Smooth muscle cell (in vitro differentiated cells): ENCODE measurements at regions not wholly inside any gene's neighbourhood (a gene's known extent, or its start where the extent isn't known, plus 50 kb on each side); places are given as distances from the start of the nearest gene placed in this dataset.

ENCODE experiments used
- DNase-seq: peaks from one replicate; lab custom pipeline; 2025; ENCODE audit not compliant: unreplicated experiment; lab: John Stamatoyannopoulos, UW
- H2AFZ ChIP-seq: fragments of 200-600 bp; sonication (generic); 2 replicates; pipeline ENCODE4 v1.6.0; 2016; ENCODE audit warnings: antibody characterized with exemption, low read depth, mild to moderate bottlenecking
- H3F3A ChIP-seq: fragments of 200-600 bp; sonication (generic); 2 replicates; pipeline ENCODE4 v1.6.0; 2017; ENCODE audit warnings: antibody characterized with exemption, low read depth
- H3K27ac ChIP-seq: fragments of 200-600 bp; sonication (generic); 2 replicates; pipeline ENCODE4 v1.5.1; 2016; ENCODE audit warnings: low read depth, mild to moderate bottlenecking
- H3K27me3 ChIP-seq: fragments of 200-600 bp; sonication (generic); 2 replicates; pipeline ENCODE4 v1.6.1; 2016; ENCODE audit warnings: low read depth, mild to moderate bottlenecking
- H3K36me3 ChIP-seq: fragments of 200-600 bp; sonication (generic); 2 replicates; pipeline ENCODE4 v1.5.1; 2016; ENCODE audit warnings: low read depth
- H3K4me1 ChIP-seq: fragments of 200-600 bp; sonication (generic); 2 replicates; pipeline ENCODE4 v1.5.1; 2016; ENCODE audit warnings: low read depth
- H3K4me2 ChIP-seq: fragments of 200-600 bp; sonication (generic); 2 replicates; pipeline ENCODE4 v1.6.0; 2016; ENCODE audit warnings: mild to moderate bottlenecking
- H3K4me3 ChIP-seq: fragments of 200-600 bp; sonication (generic); 2 replicates; pipeline ENCODE4 v1.5.1; 2016; ENCODE audit warnings: mild to moderate bottlenecking
- H3K79me2 ChIP-seq: fragments of 200-600 bp; sonication (generic); 2 replicates; pipeline ENCODE4 v1.6.0; 2016; ENCODE audit warnings: low read depth, mild to moderate bottlenecking
- H3K9ac ChIP-seq: fragments of 200-600 bp; sonication (generic); 2 replicates; pipeline ENCODE4 v1.6.0; 2016; ENCODE audit warnings: low read depth
- H3K9me3 ChIP-seq: fragments of 200-600 bp; sonication (generic); replicated peaks from 2 replicates; pipeline ENCODE4 v1.5.1; 2016; ENCODE audit warnings: low read depth
- H4K20me1 ChIP-seq: fragments of 200-600 bp; sonication (generic); 2 replicates; pipeline ENCODE4 v1.6.0; 2016; ENCODE audit warnings: low read depth
- CTCF ChIP-seq: fragments of 200-600 bp; sonication (generic); IDR thresholded peaks from 2 replicates; pipeline ENCODE4 v1.5.1; 2017; ENCODE audit warnings: borderline replicate concordance, mild to moderate bottlenecking, antibody characterized with exemption; ENCODE audit not compliant: insufficient read depth, poor library complexity, severe bottlenecking
- WGBS: methylation state at CpG from one replicate; pipeline ENCODE4 v1.1.7; 2016; ENCODE audit warnings: low lambda C conversion rate; 5-methylcytosine and 5-hydroxymethylcytosine counted together

- no peak for TF ChIP-seq CTCF
- Histone ChIP-seq H3K27ac (no peak overlapping the region), H3F3A (no peaks in the 10 kb centered on the region), H3K4me1 (no peaks in the 10 kb centered on the region), H3K4me3 (no peak overlapping the region), H3K27me3 (peaks cover 18% of the 10 kb centered on the region), H2AFZ (no peak overlapping the region), H3K4me2 (no peak overlapping the region), H3K36me3 (no peaks in the 10 kb centered on the region), H3K79me2 (no peaks in the 10 kb centered on the region), H4K20me1 (no peaks in the 10 kb centered on the region), H3K9ac (no peak overlapping the region), H3K9me3 (no peaks in the 10 kb centered on the region)
- WGBS = 84% methylated on average over 1 of the region's 1 CpG
- no peak for DNase-seq
Measured at GRCh38 chr9:90137801-90138200, 504.8 kb downstream of the DIRAS2 start.

GRCh38 chr9:90140131-90140818, 502.3 kb downstream of the DIRAS2 start:
- 81% methylated on average over 7 of the region's 7 CpGs for WGBS
- Histone ChIP-seq H3K9ac (no peak overlapping the region), H3K4me1 (no peaks in the 10 kb centered on the region), H3K79me2 (no peaks in the 10 kb centered on the region), H3K4me3 (no peak overlapping the region), H3K27me3 (peaks cover 4% of the 10 kb centered on the region), H3F3A (no peaks in the 10 kb centered on the region), H3K4me2 (no peak overlapping the region), H3K9me3 (no peaks in the 10 kb centered on the region), H3K36me3 (no peaks in the 10 kb centered on the region), H2AFZ (no peak overlapping the region), H3K27ac (no peak overlapping the region), H4K20me1 (no peaks in the 10 kb centered on the region)
- no peak for TF ChIP-seq CTCF
- DNase-seq = no peak

- 41% methylated on average over 5 of the region's 5 CpGs for WGBS
- Histone ChIP-seq H2AFZ (no peak overlapping the region), H3K9me3 (no peaks in the 10 kb centered on the region), H3K27me3 (no peaks in the 10 kb centered on the region), H3K27ac (no peak overlapping the region), H4K20me1 (no peaks in the 10 kb centered on the region), H3K4me3 (no peak overlapping the region), H3K79me2 (no peaks in the 10 kb centered on the region), H3K4me2 (no peak overlapping the region), H3K4me1 (no peaks in the 10 kb centered on the region), H3K9ac (no peak overlapping the region), H3K36me3 (no peaks in the 10 kb centered on the region), H3F3A (no peaks in the 10 kb centered on the region)
- no peak for DNase-seq
- peak; percentile 60 for TF ChIP-seq CTCF
Measured at GRCh38 chr9:90141723-90142122, 500.9 kb downstream of the DIRAS2 start.

- H3K79me2 ChIP-seq = no peaks in the 10 kb centered on the region
- H3K9ac ChIP-seq = no peak overlapping the region
- peaks cover 2% of the 10 kb centered on the region for H3K9me3 ChIP-seq
- peak; percentile 70 for TF ChIP-seq CTCF
- no peak overlapping the region for H3K4me2 ChIP-seq
- H3K4me3 ChIP-seq = no peak overlapping the region
- no peak overlapping the region for H3K27ac ChIP-seq
- H3K4me1 ChIP-seq = no peaks in the 10 kb centered on the region
- no peak overlapping the region for H2AFZ ChIP-seq
- no peaks in the 10 kb centered on the region for H4K20me1 ChIP-seq
- no peaks in the 10 kb centered on the region for H3K27me3 ChIP-seq
- DNase-seq = no peak
- no peaks in the 10 kb centered on the region for H3F3A ChIP-seq
- 9% methylated on average over 5 of the region's 5 CpGs for WGBS
- no peaks in the 10 kb centered on the region for H3K36me3 ChIP-seq
Measured at GRCh38 chr9:90142580-90142979, 500.0 kb downstream of the DIRAS2 start.
